Superior temporal gyrus (tissue), 1 donor: ENCODE measurements at regions not wholly inside any gene's neighbourhood (a gene's known extent, or its start where the extent isn't known, plus 50 kb on each side); places are given as distances from the start of the nearest gene placed in this dataset.
"Not testable (repeated sequence)": the region's sequence is repeated elsewhere in the genome, so short reads cannot be mapped to it uniquely, and the experiment has no call there.

Source experiments
- DNase-seq: peaks from one replicate; pipeline ENCODE4 v3.0.0-alpha.2; 2016; ENCODE audit errors: extremely low spot score

DNA sequence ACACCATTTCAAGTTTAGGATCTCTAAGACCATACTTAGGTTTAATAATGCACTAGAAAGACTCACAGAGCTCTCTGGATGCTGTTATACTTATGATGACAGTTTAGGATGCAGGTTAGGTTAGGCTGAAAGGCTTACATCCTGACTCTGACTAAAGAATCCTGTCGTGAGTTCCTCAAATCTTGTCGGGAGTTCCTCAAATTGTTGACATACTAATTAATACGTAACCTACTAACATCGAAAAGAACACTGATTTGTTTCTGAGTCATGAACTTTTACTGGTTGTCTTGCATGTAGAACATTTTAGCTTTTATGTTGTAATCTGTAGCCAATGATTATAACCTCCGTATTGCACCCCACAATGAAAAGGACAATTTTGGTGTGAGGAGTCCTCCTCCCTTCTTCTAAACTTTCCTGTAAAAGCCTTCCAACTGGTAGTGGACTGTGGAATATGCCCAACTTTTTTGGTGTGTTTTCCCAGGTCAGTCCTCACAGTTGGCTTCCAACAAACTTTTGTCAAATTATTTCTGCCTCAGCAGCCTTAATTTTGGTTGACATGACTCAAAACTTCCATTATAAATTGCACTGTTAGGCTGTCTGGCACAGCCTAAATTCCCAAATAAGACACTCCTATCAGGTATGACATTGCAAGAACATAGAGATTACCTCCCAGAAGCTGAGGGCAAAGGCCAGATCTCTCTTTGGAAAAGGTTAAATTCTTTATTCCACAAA, 107.9 kb upstream of the PALMD start:
- no peak for DNase-seq

DNA sequence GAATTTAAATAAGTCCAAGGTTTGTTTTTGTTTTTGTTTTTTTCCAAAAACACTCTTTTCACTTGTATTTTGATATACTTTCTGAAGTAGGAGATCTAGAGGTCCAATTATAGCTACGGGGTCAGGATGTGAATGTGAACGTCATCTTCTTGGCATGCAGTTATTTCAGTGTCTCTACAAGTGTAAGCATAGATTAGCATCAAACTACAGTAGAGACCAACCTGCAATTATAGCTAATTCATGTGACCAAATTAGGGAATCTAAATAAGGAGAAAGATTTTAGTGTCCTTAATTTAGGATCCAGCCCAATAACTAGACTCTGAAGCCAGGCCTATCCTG, 107.3 kb upstream of the PALMD start:
- no peak for DNase-seq

DNA sequence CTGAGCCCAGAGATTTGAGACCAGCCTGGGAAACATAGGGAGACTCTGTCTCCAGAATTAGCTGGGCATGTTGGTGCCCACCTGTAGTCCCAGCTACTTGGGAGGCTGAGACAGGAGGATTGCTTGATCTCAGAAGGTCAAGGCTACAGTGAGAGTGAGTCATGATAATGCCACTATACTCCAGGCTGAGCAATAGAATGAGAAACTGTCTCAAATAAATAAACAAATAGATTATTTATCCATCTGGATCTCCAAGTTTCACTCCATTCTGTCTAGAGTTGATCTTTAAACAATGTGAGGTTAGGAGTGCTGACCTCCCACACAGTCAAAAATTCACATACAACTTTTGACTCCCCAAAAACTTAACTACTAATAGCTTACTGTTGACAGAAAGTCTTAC, 106.8 kb upstream of the PALMD start:
- no peak for DNase-seq

DNA sequence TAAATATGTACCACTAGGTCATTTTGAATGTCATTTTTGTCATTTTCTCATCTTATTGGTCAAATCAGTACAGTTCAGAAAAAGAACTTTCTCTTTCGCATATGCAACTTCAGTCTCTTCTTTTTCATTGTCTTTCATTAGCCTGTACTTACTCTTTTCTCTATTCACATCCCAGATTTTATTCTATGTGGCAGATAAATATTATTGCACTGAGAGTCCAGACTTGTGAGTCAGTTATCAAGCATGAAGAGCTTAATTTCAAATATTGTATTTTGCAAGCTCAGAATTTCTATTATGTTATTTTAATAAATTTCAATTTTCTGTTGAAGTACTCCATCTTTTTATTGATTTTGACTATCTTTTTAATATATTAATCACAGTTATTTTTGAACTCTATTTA, 105.2 kb upstream of the PALMD start:
- DNase-seq: no peak

DNA sequence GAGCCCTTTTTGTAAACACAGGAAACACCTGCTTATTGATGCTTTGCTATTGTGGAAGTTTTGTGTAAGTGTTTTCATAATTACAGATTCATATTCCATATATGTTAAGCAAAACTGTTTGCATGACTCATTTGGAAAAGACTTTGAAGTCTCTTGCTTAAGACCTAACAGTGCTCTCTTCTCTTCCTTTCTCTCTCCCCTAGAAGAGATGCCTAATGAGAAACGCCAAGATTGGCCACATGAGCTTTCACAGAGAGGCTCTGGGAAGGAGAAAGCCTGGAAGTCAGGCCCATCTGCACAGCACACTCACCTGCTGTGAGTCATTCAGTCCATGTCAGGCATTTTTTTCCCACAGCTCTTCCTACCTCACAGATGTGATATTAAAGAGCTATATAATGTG, 101.6 kb upstream of the PALMD start:
- DNase-seq: no peak

DNA sequence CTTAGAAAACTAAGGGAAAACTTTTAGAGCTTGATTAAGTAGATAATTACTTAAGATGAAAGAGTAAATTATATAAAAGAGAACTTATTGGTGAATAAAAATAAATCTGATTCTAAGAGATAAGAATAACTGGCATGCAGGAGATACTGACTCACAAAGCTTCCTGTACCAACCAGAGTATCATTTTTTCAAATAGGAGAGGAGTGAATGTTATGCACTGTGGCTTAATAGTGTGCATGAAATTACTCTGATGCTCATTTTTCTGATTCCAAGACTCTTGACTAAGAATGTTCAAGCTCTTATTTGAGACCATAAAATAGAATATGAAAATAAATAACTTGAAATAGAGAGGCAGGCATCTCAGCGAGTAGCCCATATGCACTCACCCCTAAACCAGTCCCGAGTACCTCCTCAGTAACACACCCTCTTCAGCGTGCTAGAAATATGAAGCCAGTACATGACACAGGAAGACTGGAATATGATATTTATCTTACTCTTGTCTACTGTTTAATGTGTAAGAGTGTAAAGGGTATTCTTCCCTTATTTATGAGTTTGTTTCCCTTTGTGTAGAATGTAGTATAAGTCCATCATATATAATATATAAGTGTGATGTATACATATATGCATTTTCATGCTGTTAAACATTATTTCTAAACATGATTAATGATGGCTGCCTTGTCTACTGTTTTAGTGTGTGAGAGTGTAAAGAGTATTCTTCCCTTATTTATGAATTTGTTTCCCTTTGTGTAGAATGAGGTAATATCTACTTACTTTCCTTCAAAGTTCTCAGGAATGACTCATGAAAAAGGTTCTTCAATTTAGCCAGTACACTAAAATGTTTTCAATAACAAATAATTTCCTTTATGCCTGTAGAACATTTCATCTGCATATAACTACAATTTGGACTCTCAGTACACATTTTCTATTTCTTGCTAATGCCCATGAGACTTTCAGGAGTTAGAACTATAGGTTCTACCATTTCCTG, 99.2 kb upstream of the PALMD start:
- DNase-seq: no peak

DNA sequence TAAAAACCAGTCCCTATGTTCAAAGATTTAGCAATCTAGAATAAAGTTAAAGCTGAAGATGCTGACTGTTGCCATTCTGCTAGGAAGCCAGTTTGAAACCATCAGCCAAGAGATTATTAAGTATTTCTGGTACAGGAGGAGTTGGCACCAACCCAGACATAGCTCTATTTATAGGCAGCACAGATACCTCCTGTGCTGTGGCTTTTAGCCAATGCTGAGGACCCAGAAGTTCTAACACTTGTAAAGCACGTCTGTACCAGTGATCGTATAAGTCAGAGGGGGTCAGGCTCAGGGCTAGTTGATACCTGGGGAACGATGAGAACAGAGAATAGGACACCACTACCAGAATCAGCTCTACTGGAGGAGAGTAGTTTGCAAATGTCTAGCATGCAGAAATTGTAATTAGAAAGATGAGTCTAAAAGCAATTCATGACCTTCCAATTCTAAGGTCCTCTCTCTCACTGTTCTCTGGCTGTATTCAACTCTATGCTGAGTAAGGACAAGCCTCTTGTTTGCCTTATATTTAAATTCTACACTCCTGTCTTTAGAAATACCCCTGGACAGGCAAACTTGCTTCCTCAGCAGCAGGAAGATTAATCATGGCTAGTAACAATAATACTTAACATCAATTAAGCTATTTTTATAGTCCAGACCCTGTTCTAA, 96.8 kb upstream of the PALMD start:
- no peak for DNase-seq

DNA sequence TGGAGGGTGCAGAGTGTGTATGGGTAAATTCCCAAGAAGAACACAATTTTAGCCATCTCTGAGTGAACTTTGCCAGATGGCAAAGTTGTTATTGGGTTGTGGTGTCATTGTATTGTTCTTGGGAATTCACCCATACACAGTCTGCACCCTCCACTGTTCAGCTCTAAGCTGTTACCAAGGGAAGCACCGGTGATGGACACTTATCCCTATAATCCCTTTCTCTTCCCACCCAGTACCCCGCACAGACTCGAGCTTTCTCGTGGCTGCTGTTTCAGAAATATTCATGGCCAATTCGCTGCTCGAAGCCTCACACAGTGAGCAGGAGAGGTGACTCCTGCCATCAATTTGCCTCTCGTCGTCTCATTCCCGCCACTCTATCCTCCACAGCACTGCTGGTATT, 95.7 kb upstream of the PALMD start:
- DNase-seq: no peak

DNA sequence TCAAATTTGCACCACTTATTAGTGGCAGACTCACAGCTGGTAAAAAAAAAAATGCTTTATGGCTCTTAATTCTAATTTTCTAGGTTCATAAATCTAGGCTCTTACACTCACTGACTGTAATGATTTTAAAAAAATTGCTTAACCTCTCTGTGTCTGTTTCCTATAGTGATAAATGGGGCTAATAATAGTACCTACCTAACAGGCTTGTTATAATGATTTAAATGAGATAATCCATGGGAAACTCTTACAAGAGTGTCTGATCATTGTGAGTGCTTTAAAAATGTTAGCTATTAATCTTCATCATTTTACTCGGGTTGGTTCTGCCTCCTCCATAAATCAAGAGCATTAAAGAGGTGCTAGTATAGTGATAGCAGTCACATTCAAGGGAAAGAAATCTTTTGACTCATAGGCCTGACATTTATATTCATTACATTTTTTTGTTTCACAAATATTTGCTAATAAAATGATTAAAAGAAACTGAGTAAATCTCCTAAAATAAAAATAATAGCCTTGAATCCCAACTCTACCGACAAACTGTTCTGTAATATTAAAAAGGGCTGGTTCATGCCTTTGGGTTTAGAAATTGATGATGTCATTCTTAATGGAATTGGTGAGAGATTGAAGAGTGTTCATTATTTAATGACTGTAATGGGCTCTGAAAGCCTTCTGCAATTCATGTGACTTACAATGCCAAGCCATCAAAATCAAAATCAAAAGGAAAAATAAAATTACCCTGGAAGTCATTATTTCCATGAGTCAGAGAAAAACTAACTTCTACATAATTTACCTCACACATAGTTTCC, 93.9 kb upstream of the PALMD start:
- no peak for DNase-seq

DNA sequence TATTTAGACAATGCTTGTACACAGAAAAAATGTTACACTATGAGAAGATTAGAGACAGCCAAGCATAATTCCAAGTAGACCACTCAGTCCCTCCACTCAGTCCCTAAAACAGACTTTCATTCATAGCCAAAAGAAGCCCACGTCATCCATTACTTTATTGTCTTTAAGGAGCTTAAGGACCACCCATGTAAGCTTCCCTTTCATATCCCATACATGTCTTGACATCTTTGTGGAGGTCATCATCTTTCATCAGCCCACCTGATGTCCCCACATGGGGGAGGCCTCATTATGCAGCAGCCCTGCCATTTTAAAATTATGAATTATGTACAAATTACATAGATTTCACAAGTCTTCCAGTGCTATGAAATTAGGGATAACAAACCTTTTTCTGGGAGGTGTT, 92.6 kb upstream of the PALMD start:
- DNase-seq: no peak

DNA sequence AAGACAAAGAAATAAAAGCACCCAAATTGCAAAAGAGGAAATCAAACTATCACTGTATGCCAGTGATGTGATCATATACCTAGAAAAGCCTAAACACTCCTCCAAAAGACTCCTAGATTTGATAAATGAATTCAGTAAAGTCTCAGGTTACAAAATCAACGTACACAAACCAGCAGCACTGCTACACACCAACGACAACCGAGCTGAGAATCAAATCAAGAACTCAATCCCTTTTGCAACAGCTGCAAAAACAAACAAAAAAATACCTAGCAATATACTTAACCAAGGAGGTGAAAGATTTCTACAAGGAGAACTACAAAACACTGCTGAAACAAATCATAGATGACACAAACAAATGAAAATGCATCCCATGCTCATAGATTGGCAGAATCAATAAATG, 92.1 kb upstream of the PALMD start:
- DNase-seq: not testable (repeated sequence)

DNA sequence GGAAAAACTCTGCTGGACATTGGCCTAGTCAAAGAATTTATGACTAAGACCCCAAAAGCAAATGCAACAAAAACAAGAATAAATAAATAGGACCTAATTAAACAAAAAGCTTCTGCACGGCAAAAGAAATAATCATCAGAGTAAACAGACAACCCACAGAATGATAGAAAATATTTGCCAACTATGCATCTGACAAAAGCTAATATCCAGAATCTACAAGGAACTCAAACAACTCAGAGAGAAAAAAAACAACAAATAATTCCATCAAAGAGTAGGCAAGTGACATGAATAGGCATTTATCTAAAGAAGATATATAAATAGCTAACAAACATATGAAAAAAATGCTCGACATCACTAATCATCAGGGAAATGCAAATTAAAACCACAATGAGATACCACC, 91.2 kb upstream of the PALMD start:
- no peak for DNase-seq

DNA sequence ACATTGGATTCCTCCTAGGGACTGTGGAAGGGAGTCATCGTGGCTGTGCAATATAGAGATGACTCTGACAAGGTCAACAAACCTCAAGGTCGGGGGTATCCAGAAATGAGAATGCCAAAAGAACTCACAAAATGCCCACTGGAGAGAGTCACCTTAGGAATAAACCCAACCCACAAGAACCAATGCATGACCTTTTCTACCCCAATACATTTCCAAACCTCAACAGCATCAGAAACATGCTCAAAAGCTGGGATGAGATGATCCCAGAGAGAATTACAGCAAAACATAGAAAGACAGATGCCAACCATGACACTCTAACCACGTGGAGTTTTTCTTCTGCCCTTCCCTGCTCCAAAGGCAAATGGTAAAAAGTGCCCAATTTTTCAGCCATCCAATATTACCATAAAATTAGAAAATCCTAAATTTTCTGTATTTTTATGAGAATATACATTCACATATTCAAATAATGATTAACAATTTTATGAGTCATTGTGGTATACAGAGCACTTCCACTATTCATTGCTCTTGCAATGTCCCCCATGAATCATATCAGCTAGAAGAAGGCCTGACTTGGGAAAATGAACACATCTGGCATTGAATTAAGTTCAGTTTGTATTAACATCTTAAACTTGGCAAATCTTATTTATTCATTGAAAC, 88.2 kb upstream of the PALMD start:
- no peak for DNase-seq

DNA sequence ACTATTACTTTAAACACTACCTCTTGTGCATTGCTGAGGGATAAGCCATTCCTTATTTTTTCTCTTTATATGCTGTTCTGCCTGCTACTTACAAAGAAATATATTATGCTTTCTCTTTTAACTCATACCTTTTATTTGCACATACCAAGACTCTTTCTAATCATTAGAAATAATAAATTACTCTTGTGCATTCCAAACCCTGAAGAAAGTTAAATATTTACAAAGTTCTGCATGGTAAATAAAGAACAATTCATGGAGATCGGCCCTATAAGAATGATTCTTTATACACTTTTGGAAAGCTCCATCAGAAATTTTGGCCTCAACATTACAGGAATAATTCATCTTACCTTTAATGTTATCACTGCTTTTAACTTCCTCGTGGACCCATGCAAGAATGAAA, 86.7 kb upstream of the PALMD start:
- DNase-seq: no peak

DNA sequence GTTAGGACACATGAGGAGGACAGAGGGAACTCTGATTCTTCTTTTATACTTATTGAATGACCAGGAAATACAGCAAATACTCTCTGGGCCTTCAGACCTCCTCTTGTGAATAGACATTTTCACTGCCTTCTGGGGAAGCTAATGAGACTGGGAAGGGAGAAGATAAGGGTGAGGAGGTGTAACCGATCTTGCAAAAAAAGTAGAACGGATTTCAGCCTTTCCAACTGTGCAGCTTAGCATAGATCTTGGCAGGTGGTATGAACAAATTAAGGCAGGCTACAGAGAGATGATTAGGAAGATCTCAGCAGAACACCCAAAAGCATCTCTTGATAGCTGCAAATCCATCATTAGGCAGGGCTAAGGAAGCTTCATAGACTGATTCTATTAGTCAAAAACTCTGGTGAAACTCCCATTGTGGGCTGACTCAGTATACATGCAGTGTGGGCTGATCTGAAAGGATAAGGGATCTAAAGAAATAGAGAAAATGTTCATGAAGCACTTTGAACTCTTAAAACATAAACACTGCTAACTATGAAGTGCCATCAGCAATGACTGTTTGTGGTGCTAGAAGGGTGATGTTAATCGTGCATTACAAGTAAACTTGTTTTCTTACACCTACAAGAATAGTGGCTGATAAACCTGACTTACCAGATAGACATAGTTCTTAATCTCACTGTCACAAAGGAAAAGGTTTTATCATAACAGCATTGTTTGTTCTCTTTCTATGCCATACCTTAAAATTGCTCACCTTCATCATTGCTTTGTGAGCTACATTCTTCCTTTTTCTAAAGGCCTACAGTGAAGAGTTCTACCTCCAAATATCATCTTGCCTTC, 85.5 kb upstream of the PALMD start:
- DNase-seq: no peak

DNA sequence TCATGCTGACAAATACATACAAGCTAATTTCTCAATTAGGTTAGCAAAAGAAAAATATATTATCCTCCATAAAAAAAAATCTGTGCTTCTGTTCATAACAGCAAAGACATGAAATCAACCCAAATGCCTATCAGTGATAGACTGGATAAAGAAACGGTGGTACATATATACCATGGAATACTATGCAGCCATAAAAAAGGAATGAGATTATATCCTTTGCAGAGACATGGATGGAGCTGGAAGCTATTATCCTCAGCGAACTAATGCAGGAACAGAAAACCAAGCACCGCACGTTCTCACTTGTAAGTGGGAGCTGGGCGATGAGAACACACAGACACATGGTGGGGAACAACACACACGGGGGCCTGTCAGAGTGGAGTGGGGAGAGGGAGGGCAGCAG, 84.0 kb upstream of the PALMD start:
- DNase-seq: no peak

DNA sequence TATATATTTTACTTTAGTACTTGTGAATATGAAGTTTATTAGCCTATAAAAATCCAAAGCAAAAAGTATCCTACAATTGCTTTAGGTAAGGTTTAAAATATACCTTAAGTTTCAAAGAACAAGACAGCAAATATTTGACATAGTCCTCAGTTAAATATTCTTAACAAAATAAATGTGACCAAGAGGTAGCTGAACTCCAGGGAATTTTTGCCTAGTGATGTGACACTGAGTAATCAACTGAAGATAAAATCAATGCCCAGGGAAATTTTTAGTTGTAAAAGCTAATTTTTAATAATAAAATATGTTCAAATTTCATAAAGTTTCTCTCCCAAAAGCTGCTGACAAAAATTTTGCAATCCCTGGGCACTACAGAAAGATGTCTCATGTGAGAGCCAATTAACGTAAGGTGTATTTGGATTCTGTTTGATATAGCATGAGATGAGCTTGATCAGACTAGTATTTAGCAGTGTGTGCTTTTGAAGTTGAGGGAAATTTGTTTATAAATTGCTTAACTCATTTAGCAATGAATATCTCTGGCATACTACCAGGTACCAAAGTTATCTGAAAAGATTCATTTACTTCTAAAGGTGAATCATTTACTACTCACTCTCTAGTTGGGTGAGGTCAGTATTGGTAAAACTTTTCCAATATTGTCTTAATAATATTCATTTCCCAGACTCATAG, 80.2 kb upstream of the PALMD start:
- DNase-seq: no peak

DNA sequence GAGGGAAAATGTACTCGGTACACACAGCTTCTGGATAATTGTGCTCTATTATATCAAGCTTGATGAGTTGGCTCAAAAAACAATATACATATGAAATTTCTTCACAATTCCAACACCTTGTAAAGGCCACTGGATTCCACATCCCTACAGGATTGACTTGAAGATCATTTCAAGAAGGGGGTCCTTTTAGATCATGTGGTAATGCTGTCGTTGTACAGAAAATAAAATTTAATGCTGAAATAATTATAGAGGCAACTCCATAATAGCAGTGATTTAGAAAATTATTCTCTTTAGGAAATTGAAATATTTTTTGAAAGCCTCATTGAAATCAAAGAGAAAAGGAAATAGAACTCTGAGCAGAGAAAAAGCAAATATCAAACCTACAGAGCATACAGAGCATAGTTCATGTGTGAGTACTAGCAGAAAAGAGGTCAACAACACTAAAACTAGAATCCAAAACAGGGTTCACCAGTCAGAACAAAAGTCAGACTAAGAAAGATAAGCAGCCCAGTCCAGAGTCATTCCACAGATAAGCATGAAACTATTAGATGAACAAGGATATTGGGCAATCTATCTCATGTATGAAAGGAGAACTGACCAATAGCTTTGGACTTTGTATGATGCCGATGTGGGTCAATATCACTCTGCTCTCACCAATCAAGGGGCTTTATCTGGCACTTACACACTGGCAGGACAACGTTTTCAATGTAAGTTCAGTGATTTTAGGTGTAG, 79.5 kb upstream of the PALMD start:
- no peak for DNase-seq

DNA sequence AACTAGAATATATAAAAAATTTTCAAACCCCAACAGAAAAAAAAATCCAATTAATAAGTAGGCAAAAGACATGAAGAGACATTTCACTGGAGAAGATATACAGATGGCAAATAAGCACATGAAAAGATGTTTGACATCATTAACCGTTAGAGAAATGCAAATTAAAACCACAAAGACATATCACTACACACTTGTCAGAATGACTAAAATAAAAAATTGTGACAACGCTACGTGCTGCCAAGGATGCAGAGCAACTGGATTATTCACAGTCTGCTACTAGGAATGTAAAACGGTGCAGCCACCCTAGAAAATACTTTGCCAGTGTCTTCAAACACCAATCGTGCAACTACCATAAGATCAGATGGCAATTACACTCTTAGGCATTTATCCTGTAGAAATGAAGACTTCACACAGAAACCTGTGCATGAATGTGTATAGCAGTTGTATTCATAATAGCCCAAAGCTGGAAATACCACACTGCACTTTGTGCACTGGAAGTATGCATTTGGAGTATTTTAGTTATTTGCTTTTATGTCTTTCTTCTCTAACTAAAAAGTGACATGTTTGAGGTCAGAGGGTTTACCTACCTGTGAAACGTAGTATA, 75.3 kb upstream of the PALMD start:
- DNase-seq: no peak
